HG03457 (cell line): ENCODE measurements at regions not wholly inside any gene's neighbourhood (a gene's known extent, or its start where the extent isn't known, plus 50 kb on each side); places are given as distances from the start of the nearest gene placed in this dataset.

Experiments
- ATAC-seq: cut with Tn5 transposase; IDR thresholded peaks from one replicate; pipeline ENCODE4 v1.9.1; 2021; ENCODE audit warnings: moderate number of reproducible peaks; ENCODE audit not compliant: unreplicated experiment

GRCh38 chr1:222243902-222244301, 304.0 kb downstream of the HHIPL2 start:
- no peak for ATAC-seq

DNA sequence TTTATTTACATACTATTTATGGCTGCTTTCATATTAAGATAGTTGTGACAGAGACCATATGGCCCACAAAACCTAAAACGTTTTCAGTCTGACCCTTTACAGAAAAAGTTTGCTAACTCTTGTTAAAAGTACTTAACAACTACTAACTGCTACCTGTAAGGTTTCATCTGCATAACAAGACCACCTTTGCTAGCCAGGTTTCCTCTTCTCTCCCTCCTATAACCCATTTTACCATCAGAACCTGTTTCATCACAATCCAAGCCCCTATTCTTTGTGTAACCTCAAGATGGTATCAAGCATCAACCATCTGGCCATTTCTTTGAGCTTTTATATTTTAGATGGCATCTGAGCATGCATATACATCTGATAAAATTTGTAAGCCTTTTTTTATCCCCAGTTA, 305.4 kb downstream of the HHIPL2 start:
- ATAC-seq = no peak

GRCh38 chr1:222241410-222241809, 306.5 kb downstream of the HHIPL2 start:
- no peak for ATAC-seq

- no peak for ATAC-seq
Measured at GRCh38 chr1:222240536-222241181, 307.2 kb downstream of the HHIPL2 start.

DNA sequence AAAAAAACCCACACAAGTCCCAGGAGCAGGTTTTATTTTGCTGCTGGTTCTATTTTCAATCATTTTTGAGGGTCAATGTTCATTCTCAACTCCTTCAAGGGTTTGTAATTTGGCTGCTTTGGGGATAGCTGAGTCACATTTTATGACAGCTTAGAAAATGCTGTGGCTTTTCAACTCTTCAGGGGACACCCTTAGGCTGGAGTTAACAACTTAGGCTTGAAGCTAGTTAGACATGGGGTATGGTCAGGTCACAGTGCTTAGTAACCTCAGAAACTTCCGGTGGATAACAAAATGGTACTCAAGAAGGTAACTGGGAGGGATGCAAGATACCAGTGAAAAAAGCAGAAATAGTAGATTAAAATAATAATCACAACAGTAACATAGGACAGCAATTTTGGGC, 308.8 kb downstream of the HHIPL2 start:
- ATAC-seq = no peak

DNA sequence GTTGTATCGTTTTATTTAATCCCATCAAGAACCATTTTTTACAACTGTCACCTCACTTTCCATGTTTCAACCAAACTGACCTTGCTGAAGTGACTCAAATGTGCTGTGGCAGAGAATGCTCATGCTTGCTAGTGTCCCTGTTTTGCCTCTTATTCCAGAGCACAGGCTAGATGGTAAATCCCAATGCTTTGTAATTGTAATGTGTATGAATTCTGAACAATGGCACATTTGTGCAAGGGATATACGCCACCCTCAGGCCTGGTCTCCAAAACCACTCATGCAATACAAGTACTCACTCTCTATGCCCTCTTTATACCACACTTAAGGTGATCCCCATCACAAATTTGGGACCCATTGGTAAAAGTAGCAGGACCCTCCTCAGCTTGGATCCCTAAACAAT, 313.6 kb downstream of the HHIPL2 start:
- no peak for ATAC-seq

DNA sequence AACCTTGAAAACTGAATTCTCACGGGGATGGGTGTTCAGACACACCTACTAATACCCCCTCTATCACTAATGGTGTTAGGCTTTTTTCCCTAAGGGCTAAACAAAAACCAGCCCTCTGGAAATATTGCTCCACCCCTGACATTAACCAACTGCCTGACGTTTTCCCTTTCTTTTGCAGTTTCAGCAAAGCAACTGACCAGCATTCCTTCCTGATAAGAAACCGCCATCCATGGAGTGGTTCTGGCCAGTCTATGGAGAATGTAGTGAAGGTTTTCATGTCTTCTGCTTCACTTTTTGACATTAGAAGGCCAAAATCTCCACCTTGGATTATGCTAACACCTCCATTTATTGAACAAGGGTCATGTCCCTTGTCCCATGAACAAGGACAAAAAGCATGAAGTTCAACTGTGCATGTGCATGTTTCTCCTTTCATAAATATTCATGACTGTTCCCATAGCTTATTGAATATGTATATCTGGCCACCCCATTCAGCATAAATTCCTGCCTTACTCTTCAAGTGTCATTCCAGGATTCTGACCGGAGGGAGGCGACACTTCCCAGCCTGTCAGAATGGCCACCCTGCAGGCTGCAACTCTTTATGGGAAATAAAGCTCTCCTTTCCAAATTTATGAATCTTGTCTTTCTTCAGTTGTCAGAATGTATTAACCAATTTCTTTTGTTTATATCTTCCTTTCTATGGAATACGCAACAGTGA, 314.3 kb downstream of the HHIPL2 start:
- ATAC-seq = no peak

GRCh38 chr1:222232842-222233241, 315.1 kb downstream of the HHIPL2 start:
- ATAC-seq = no peak

DNA sequence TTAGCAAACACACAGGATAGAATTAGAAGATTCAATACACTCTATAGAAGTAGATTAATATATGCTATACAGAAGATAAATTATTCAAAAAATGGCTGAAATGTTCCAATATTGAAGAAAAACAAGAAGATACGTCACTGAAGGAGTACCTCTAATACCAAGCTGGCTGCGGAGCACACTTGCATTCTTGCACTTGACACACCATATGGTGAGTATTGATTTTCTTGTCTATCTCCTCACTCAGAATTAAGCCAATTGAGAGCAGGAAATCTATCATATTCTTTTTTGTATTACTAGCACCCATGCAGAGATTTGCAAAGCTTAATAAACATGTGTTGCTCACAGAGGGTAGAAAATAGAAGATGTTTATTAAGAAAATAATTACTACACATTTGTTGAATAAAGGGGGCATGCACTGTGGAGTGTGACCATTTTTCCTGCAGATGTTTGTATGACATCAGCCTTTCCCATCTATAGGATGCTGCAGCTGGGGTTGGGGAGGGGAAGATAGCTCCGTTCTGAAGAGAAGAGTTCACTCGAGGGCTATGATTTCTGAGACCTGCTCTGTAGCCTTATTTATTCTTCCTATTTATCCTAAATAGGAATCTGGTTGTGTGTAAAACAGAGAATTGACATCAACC, 318.1 kb downstream of the HHIPL2 start:
- ATAC-seq = no peak

- no peak for ATAC-seq
Measured at GRCh38 chr1:222225316-222225691, 322.6 kb downstream of the HHIPL2 start.

DNA sequence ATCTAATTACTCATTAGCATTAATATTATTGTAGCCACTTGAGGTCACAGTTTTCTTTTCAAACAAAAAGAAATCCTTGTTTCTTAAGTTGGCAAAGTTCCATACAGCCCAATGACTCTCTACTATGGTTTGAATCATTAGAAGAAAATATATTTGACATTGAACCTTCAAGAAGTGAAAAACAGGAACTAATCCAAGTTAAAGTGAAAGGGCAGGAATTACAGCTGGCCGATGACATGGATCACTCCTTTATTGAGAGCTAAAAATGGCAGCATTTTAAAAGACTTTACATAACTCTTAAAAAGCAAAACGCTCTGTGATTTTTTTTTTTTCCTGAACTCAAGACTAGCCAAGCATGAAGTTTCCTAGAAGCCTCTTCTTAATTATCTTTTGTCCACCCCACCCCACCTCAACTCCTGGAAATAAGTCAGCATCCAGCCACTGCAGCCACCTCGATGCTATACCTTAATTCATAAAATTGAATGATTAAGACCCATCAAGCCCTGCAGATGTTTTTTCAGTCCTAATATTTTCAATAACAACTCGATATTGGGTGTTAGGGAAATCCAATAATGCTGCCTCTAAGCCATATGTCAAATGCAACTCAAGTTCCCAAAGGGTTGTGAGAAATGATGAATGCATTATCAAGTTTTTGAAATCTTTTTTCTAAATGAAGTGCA, 323.1 kb downstream of the HHIPL2 start:
- no peak for ATAC-seq

DNA sequence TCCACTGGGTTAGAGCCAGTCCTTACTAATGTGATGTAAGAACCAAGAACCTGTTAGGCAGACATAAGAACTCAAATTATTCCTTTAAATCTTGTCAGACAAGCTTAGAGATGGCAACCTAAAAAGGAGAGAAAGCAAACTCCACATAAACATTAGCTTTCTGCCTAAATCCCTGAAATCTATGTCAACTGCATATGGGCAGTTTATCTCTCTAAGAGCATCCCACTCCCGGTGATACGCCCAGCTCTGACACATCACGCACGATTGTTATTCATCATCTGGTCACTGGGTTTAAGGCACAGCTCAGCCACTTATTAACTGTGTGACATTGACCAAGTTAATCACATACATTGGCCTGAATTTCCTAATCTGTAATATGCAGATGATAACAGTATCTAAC, 323.7 kb downstream of the HHIPL2 start:
- ATAC-seq = no peak

- ATAC-seq = no peak
Measured at GRCh38 chr1:222223010-222223409, 324.9 kb downstream of the HHIPL2 start.

- ATAC-seq = no peak
Measured at GRCh38 chr1:222216255-222216754, 331.6 kb downstream of the HHIPL2 start.

- no peak for ATAC-seq
Measured at GRCh38 chr1:222210776-222211175, 337.1 kb downstream of the HHIPL2 start.

GRCh38 chr1:222204475-222204874, 343.4 kb downstream of the HHIPL2 start:
- ATAC-seq = no peak

- no peak for ATAC-seq
Measured at GRCh38 chr1:222202831-222203230, 345.1 kb downstream of the HHIPL2 start.

DNA sequence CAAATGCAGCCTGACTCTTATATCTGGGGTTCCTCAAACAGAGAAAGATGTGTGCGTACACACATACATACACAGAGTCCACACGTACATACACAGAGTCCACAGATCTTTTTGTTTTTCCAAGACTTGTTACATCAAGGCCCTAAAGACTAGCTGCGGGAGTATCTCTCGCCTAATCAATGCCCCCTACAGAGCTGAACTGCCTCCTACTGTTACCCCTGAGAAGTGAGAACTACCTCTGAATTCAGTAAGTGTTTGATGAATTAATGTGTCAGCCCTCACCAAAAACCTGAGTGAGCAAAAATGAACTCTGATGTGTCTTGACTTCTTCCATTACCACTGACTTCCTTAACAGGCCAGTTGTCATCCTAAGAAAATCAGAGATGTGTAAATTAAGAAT, 351.2 kb downstream of the HHIPL2 start:
- no peak for ATAC-seq

DNA sequence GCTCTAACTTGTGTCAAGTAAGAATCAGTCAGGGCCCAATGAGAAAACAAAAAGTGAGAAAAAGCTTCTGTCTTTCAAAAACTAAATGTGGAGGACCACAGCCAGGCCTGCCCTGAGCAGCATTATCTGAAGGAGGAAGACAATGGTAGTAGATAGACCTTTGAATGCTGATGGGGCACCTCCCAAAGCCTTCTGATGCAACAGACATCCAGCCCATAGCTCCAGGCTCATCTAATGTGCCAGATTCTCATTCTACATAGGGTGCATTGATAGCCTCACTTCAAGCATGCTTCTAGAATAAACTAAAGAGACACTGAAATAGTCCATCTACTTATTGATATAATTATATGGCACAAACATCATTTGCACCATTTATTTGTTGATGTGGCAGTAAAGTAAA, 351.6 kb downstream of the HHIPL2 start:
- ATAC-seq = no peak

GRCh38 chr1:222195857-222196256, 352.0 kb downstream of the HHIPL2 start:
- ATAC-seq = no peak

DNA sequence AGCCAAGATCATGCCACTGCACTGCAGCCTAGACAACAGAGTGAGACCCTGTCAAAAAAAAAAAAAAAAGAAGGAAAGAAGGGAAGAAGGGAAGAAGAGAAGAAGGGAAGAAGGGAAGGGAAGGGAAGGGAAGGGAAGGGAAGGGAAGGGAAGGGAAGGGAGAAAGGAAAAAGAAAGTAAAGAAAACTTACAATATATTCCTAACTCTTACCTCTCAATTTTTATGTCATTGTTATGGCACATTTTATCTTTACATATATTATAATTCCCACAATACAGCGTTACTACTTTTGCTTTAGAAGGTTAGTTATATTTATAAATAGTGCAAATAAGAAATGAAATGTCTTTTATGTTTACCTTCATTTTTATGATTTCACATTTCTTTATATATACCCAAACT, 358.7 kb downstream of the HHIPL2 start:
- no peak for ATAC-seq
